ENCODE measurements at regions not wholly inside any gene's neighbourhood (a gene's known extent, or its start where the extent isn't known, plus 50 kb on each side); places are given as distances from the start of the nearest gene placed in this dataset.

DNA sequence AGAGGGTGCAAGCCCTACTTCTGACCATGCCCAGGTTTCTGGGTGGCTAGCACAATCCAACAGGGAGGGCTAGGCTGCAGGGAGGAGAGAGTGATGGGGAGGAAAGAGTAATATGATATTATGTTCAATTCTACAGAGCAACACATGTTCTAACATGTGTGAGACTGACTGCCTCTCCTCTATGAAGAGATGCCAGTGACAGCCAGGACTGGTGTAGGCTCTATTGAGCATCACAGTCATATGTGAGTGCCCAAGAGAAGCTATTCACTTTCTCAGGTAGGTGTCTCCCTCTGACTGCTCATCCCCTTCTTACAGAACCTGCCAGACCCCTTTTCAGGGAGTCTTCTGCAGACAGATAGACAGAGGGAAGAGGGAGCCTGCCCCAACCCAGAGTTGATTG, 446.1 kb downstream of the SIPA1L2 start:
- TF ChIP-seq, protein P1, sequence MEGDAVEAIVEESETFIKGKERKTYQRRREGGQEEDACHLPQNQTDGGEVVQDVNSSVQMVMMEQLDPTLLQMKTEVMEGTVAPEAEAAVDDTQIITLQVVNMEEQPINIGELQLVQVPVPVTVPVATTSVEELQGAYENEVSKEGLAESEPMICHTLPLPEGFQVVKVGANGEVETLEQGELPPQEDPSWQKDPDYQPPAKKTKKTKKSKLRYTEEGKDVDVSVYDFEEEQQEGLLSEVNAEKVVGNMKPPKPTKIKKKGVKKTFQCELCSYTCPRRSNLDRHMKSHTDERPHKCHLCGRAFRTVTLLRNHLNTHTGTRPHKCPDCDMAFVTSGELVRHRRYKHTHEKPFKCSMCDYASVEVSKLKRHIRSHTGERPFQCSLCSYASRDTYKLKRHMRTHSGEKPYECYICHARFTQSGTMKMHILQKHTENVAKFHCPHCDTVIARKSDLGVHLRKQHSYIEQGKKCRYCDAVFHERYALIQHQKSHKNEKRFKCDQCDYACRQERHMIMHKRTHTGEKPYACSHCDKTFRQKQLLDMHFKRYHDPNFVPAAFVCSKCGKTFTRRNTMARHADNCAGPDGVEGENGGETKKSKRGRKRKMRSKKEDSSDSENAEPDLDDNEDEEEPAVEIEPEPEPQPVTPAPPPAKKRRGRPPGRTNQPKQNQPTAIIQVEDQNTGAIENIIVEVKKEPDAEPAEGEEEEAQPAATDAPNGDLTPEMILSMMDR (IDR thresholded peaks at IDR 0.05; ENCODE audit: control extremely low read depth, extremely low read depth, low read depth, missing control alignments): no peak
- ChIA-PET POLR2A (no interaction called here), CTCF (no interaction called here)

DNA sequence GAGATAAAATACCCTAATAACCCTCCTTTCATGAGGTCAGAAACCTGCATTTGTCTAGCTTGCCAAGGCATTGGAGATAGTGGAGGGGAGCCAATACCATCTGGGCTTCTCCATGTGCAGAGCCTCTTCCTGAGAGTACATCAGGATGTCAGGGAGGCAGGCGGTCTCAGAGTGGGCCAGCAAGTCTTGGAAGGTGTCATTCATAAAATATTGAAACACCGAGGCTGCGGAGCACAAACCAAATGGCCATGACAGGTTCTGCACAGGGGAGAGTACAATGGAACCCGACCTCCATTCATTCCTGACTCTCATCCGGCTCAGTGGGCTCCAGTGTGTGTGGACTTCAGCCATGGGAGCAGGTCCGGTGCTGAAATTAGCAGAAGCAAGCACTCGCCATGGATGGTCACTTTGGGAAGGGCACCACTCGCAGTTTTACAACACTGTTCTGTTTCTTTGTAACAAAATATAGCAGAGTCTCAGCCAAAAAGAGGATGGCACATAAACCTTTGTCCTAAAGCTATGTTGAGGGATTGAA, 446.6 kb downstream of the SIPA1L2 start:
- CTCF ChIA-PET: no interaction called here

More for the DNA sequence above, 446.1 kb downstream of the SIPA1L2 start:
- no peak for DNase-seq (ENCODE audit: extremely low spot score)

DNA sequence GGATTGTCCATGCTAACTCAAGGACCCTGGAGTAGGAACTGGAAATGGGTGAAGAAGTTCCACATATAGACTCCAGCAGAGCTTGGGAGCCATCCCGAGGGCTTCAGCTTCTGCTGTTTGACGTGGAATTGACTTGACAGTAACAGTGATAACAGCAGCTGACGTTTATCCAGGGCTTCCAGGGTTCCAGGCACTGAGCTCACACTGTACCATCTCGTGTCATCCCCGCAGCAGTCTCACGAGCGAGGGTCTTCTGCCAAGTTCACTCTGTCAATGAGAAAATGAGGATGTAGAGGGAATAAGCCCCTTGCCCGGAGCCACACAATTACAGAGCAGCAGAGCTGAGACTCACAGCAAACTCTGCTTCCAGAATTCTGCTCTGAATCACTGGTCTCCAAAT, 447.7 kb downstream of the SIPA1L2 start:
- TF ChIP-seq, protein P1 (IDR thresholded peaks at IDR 0.05; ENCODE audit: control extremely low read depth, extremely low read depth, low read depth, missing control alignments): no peak
- no peak for DNase-seq (ENCODE audit: extremely low spot score)
- CTCF ChIA-PET: no interaction called here
- POLR2A ChIA-PET: no interaction called here

More for the DNA sequence above, 446.6 kb downstream of the SIPA1L2 start:
- TF ChIP-seq, protein P1 (IDR thresholded peaks at IDR 0.05; ENCODE audit: control extremely low read depth, extremely low read depth, low read depth, missing control alignments): no peak
- DNase-seq (ENCODE audit: extremely low spot score): no peak
- POLR2A ChIA-PET: no interaction called here

DNA sequence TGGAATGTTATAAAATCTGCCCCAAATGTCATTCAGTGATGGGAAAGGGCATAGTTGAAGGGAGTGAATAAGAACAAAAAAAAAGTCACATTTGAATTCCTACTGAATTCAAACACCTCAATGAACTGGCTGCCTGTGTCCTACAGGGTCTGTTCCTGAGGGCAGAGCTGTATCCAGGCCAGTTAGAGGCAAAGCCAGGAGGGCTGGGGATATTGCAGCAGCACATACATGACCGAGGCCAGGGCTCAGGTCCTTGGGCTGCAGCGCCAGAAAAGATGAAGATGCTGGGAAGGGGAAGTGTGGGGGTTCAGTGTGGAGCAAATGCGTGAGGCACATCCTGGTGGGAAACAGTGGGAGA, 449.2 kb downstream of the SIPA1L2 start:
- POLR2A ChIA-PET: no interaction called here
- CTCF ChIA-PET: no interaction called here
- TF ChIP-seq, protein P1 (IDR thresholded peaks at IDR 0.05; ENCODE audit: control extremely low read depth, extremely low read depth, low read depth, missing control alignments): no peak
- DNase-seq (ENCODE audit: extremely low spot score): no peak

DNA sequence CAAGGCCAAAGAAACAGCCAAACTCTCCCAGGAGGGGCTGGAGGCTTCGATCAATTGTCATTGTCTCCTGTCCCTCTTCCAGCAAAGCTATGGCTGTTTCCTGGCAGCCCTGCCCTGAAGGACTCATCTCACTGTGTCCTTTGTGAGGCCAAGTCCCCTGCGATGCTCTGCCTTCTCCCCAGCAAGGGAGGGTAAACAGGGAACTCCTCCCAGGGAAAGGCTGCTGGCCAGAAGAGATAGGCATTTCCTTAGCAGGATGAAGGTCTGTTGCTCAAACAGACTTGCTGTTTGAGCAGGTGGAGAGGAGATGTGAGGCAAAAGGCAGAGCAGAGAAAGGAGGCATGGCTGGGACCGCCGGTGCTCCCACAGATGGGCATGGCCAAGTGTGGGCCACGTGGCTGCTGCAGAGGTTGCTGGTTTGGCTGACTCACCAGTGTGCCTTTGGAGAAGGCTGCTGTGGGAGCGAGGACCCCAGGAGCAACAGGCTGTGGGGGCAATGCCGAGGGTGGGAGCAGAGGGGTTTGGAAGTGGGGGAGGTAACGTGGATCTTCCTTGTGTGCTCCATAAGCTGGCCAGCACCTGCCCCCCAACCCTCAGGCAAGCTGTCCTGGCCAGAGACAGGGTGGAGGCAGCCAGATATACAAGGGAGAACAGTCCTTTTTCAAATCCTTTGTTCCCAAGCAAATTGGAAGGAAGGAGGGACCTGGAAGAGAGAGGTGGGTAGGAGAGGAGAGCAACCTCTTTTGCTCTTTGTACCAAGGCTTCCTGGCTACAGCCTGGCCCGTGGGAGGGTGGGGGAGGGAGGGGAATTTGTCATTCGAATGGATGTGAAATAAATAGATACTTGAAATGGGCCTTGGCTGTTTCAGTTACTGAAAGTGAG, 449.8 kb downstream of the SIPA1L2 start:
- POLR2A ChIA-PET: no interaction called here
- CTCF ChIA-PET: no interaction called here
- no peak for DNase-seq (ENCODE audit: extremely low spot score)

DNA sequence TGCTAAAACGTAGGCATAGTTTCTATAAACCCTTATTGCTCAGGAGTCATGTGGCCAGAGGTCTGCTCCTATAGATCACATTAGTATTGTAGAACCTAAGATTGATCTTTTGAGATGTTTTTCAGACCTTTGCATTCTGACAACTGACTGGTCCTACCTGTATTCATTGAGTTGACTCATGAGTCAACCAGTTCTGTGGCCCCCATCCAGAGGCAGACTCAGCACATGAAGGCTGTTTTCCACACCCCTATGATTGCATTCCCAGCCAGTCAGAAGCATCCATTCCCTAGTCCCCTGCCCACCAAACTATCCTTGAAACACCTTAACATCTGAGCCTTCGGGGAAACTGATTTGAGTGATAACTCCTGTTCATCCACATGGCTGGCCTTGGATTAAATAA, 451.7 kb downstream of the SIPA1L2 start:
- TF ChIP-seq, protein P1 (IDR thresholded peaks at IDR 0.05; ENCODE audit: control extremely low read depth, extremely low read depth, low read depth, missing control alignments): no peak
- CTCF ChIA-PET: no interaction called here
- POLR2A ChIA-PET: no interaction called here
- DNase-seq (ENCODE audit: extremely low spot score): no peak

More for the DNA sequence above, 449.8 kb downstream of the SIPA1L2 start:
- TF ChIP-seq, protein P1 (IDR thresholded peaks at IDR 0.05; ENCODE audit: control extremely low read depth, extremely low read depth, low read depth, missing control alignments): no peak

Data from GM10248 (cell line).